ENCODE measurements at regions not wholly inside any gene's neighbourhood (a gene's known extent, or its start where the extent isn't known, plus 50 kb on each side); places are given as distances from the start of the nearest gene placed in this dataset.

DNA sequence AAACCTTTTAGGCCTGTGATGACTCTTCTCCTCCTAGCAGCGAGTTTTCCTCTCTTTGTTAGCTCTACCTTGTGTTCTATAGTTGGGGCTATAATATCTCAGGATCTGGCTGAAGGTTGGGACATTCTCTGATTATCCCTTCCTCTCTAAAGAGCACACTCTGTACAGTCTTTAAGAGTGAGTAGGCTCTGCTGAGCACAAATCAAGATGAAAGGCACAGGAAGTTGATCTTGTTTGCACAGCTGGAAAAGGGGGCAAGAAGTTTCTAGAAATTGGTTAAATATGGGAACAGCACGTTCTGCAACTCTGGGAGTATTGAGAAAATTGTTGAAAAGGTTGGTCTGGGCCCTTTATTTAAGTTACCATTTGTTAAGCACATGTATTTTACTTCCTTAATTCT, 240.9 kb downstream of the CDH11 start:
- peaks cover 7% of the 10 kb centered on the region for H3K4me1 ChIP-seq
- no peaks in the 10 kb centered on the region for H3K36me3 ChIP-seq
- DNase-seq (ENCODE audit: extremely low spot score in 2 of 2): no peak
- H3K27ac ChIP-seq: no peak overlapping the region
- intact Hi-C loops (cut with DNase I): no loop called here
- no peak for TF ChIP-seq POLR2AphosphoS5 (IDR thresholded peaks at IDR 0.05; ENCODE audit: insufficient read depth in 1 of 2, low read depth in 1 of 2)
- TF ChIP-seq POLR2A (IDR thresholded peaks at IDR 0.05): no peak
- TF ChIP-seq, protein P1, sequence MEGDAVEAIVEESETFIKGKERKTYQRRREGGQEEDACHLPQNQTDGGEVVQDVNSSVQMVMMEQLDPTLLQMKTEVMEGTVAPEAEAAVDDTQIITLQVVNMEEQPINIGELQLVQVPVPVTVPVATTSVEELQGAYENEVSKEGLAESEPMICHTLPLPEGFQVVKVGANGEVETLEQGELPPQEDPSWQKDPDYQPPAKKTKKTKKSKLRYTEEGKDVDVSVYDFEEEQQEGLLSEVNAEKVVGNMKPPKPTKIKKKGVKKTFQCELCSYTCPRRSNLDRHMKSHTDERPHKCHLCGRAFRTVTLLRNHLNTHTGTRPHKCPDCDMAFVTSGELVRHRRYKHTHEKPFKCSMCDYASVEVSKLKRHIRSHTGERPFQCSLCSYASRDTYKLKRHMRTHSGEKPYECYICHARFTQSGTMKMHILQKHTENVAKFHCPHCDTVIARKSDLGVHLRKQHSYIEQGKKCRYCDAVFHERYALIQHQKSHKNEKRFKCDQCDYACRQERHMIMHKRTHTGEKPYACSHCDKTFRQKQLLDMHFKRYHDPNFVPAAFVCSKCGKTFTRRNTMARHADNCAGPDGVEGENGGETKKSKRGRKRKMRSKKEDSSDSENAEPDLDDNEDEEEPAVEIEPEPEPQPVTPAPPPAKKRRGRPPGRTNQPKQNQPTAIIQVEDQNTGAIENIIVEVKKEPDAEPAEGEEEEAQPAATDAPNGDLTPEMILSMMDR (IDR thresholded peaks at IDR 0.05): no peak
- no peak overlapping the region for H3K4me3 ChIP-seq
- H3K27me3 ChIP-seq: no peaks in the 10 kb centered on the region
- no peaks in the 10 kb centered on the region for H3K9me3 ChIP-seq

DNA sequence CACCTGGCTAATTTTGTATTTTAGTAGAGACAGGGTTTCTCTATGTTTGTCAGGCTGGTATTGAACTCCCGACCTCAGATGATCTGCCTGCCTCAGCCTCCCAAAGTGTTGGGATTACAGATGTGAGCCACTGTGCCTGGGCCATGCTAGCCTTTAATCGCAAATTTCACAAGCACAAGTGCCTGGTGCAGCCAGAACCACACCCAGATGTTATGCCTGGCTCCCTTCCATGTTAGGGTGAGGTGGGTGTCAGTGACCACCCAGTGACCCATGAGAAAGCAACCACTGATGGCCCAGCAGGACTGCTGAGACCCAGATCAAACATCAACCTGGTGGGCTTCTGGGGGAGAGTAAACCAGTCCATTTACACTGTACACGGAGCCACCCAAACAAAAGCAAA, 241.9 kb downstream of the CDH11 start:
- no peak overlapping the region for H3K4me3 ChIP-seq
- no peaks in the 10 kb centered on the region for H3K9me3 ChIP-seq
- intact Hi-C loops (cut with DNase I): no loop called here
- H3K36me3 ChIP-seq: no peaks in the 10 kb centered on the region
- TF ChIP-seq, protein P1 (IDR thresholded peaks at IDR 0.05): no peak
- TF ChIP-seq POLR2A (IDR thresholded peaks at IDR 0.05) (no peak), POLR2AphosphoS5 (IDR thresholded peaks at IDR 0.05; ENCODE audit: insufficient read depth in 1 of 2, low read depth in 1 of 2) (no peak)
- H3K27me3 ChIP-seq: no peaks in the 10 kb centered on the region
- DNase-seq (ENCODE audit: extremely low spot score in 2 of 2): no peak
- H3K4me1 ChIP-seq: peaks cover 7% of the 10 kb centered on the region
- no peak overlapping the region for H3K27ac ChIP-seq

DNA sequence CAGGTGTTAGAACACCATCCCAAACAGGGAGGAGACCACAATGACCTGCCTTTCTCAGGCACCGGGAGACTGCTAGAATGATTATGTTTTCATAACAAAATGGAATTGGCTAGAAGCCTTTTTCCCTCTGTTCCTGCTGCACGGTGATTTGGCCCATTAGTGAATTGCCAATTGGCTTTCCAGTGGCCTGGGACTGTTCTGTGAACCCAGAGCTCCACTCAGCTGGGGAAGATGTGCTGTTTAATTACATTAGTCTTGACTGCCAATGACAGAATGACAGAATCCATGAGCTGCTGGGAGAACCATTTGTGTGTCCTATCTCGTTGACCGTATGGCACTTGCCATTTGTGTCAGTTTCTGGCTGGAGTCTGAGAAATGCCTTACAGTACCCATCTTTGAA, 242.9 kb downstream of the CDH11 start:
- DNase-seq (ENCODE audit: extremely low spot score in 2 of 2): no peak
- H3K9me3 ChIP-seq: no peaks in the 10 kb centered on the region
- intact Hi-C loops (cut with DNase I): no loop called here
- no peak overlapping the region for H3K4me3 ChIP-seq
- H3K27me3 ChIP-seq: no peaks in the 10 kb centered on the region
- TF ChIP-seq POLR2AphosphoS5 (IDR thresholded peaks at IDR 0.05; ENCODE audit: insufficient read depth in 1 of 2, low read depth in 1 of 2) (no peak), POLR2A (IDR thresholded peaks at IDR 0.05) (no peak)
- TF ChIP-seq, protein P1 (IDR thresholded peaks at IDR 0.05): no peak
- H3K36me3 ChIP-seq: no peaks in the 10 kb centered on the region
- peaks cover 7% of the 10 kb centered on the region for H3K4me1 ChIP-seq
- H3K27ac ChIP-seq: no peak overlapping the region

DNA sequence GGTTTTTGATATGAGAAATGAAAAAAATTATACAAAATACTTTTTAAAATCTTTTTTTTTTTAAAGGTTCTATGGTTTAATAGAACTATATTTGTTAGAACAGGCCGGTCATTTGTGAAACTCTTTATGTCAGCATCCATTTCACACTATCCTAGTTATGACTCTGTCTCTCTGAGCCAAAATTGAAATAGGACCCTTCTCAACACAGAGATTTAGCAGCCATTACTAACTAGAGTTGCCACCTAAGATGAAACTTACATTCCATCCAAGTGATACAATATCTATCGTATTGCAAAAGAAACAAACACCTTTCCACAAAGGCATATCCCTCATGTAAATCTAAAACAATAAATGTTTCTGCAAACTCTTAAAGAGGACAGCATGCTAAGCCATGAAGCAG, 249.8 kb downstream of the CDH11 start:
- intact Hi-C loops (cut with DNase I): no loop called here
- DNase-seq (ENCODE audit: extremely low spot score in 2 of 2): no peak
- no peak for TF ChIP-seq POLR2A (IDR thresholded peaks at IDR 0.05)
- TF ChIP-seq, protein P1 (IDR thresholded peaks at IDR 0.05): no peak
- no peak for TF ChIP-seq POLR2AphosphoS5 (IDR thresholded peaks at IDR 0.05; ENCODE audit: insufficient read depth in 1 of 2, low read depth in 1 of 2)
- Histone ChIP-seq H3K36me3 (no peaks in the 10 kb centered on the region), H3K4me1 (no peaks in the 10 kb centered on the region), H3K27ac (no peak overlapping the region), H3K4me3 (no peak overlapping the region), H3K27me3 (no peaks in the 10 kb centered on the region), H3K9me3 (no peaks in the 10 kb centered on the region)

DNA sequence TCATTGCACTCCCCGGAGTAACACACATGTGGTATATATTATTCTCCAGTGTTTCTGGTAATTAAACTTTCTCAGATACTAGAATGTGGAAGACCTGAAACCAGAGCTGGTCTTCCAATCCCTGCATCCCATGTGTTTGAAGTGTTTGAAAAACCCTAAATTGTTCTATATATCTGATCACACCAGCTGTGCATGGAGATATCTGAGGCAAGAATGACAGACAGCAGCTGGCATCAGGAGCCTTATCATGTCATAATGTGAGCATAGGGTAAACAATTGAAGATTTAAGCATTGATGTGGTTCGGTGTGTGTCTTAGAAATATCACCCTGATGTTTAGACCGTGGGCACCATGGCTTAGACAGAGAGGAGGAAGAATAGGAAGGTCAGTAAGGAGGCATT, 251.0 kb downstream of the CDH11 start:
- Histone ChIP-seq H3K27me3 (no peaks in the 10 kb centered on the region), H3K9me3 (no peaks in the 10 kb centered on the region), H3K27ac (no peak overlapping the region), H3K36me3 (no peaks in the 10 kb centered on the region), H3K4me1 (no peaks in the 10 kb centered on the region), H3K4me3 (no peak overlapping the region)
- intact Hi-C loops (cut with DNase I): no loop called here
- DNase-seq (ENCODE audit: extremely low spot score in 2 of 2): no peak
- no peak for TF ChIP-seq POLR2AphosphoS5 (IDR thresholded peaks at IDR 0.05; ENCODE audit: insufficient read depth in 1 of 2, low read depth in 1 of 2)
- TF ChIP-seq POLR2A (IDR thresholded peaks at IDR 0.05): no peak
- TF ChIP-seq, protein P1 (IDR thresholded peaks at IDR 0.05): no peak

Data from vagina (tissue), 2 donors.